ENCODE measurements at regions not wholly inside any gene's neighbourhood (a gene's known extent, or its start where the extent isn't known, plus 50 kb on each side); places are given as distances from the start of the nearest gene placed in this dataset.

DNA sequence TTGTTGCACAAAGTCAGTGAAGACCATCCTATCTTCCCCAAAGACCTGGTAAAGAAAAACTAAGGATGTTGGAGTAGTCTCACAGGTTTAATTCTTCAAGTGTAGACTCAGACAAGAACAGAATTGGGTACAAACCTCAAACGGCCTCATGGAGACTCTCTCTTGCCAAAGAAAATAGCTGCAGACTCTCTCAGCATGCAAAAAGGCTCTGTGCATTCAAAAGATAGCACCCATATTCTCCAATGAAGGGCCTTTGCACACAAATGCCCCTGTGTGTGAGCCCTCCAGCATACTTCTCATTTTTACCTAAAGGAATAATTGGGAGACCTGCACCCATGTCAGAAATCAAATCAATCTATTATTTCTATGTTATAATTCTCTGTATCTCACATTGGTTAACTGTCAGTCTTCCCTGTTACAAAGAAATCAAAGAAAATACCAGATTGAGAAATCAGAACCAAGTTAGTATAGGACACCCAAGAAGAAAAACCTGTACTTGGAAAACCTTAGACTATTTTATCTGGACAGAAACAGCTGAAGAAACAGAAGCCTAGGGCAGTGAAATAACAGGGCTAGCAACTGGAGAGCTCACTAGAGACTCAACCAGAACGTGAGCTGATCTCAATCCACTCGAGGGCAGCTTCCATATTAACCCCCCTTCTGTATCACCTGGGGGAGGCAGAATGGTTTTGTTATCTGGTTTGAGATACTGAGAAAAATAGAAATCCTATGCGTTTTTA lies 134.7 kb upstream of the DNAJC10 start:
- no peak for TF ChIP-seq CTCF (IDR thresholded peaks at IDR 0.05)
- no peak for TF ChIP-seq POLR2AphosphoS5 (IDR thresholded peaks at IDR 0.05; ENCODE audit: low read depth, low read length)
- no peak for TF ChIP-seq REST (IDR thresholded peaks at IDR 0.05; ENCODE audit: insufficient read depth in 1 of 2, low read depth in 2 of 2, low read length in 1 of 2)

Measured in Panc1 (cell line).